OCI-LY7 (cell line): ENCODE measurements at regions not wholly inside any gene's neighbourhood (a gene's known extent, or its start where the extent isn't known, plus 50 kb on each side); places are given as distances from the start of the nearest gene placed in this dataset.

Source experiments
- BruUV-seq: library from RNA; stranded (reverse); fragments of 400-500 nt; replicated peaks from 2 replicates; lab custom pipeline; 2021; lab: Mats Ljungman, UMichigan
- CTCF ChIA-PET: fragments of 300-600 bp; sonication (Branson Sonifier 250); formaldehyde crosslinking; loops from one replicate; lab custom pipeline; 2022; ENCODE audit warnings: antibody characterized with exemption; ENCODE audit not compliant: unreplicated experiment; lab: Charles Lee
- POLR2A ChIA-PET: fragments of 300-600 bp; sonication (Branson Sonifier 250); formaldehyde crosslinking; loops from one replicate; lab custom pipeline; 2022; ENCODE audit warnings: antibody characterized with exemption; lab: Charles Lee
- DNase-seq: peaks from one replicate; pipeline ENCODE4 v3.0.0-alpha.2; 2015; ENCODE audit warnings: low spot score
- H2AFZ ChIP-seq: fragments of 200-600 bp; sonication (generic), shearing (Covaris generic); 2 replicates; pipeline ENCODE4 v1.6.1; 2014; ENCODE audit warnings: mild to moderate bottlenecking, antibody characterized with exemption, low read length, moderate library complexity
- H3K27ac ChIP-seq: fragments of 200-600 bp; sonication (generic); 2 replicates; pipeline ENCODE4 v1.5.1; 2014; ENCODE audit warnings: mixed run types, low read depth, mild to moderate bottlenecking, moderate library complexity, low read length, inconsistent platforms; ENCODE audit not compliant: poor library complexity, severe bottlenecking
- H3K36me3 ChIP-seq: fragments of 200-600 bp; sonication (generic); 2 replicates; pipeline ENCODE4 v1.6.1; 2014; ENCODE audit warnings: mild to moderate bottlenecking, antibody characterized with exemption, low read length, moderate library complexity, mixed read lengths; ENCODE audit not compliant: insufficient read depth
- H3K4me1 ChIP-seq: fragments of 200-600 bp; sonication (generic); 2 replicates; pipeline ENCODE4 v1.5.1; 2014; ENCODE audit warnings: mild to moderate bottlenecking, low read length; ENCODE audit not compliant: insufficient read depth, poor library complexity, severe bottlenecking
- H3K4me2 ChIP-seq: fragments of 200-600 bp; sonication (generic); 2 replicates; pipeline ENCODE4 v1.6.1; 2014; ENCODE audit warnings: mild to moderate bottlenecking, low read length
- H3K4me3 ChIP-seq: fragments of 200-600 bp; sonication (generic); 2 replicates; pipeline ENCODE4 v1.5.1; 2014; ENCODE audit warnings: mild to moderate bottlenecking, low read depth, low read length; ENCODE audit not compliant: poor library complexity, severe bottlenecking
- H3K79me2 ChIP-seq: fragments of 200-600 bp; sonication (generic); 2 replicates; pipeline ENCODE4 v1.6.1; 2016; ENCODE audit warnings: low read depth, mild to moderate bottlenecking, low read length, moderate library complexity, mixed read lengths; ENCODE audit not compliant: insufficient read depth
- H3K9me2 ChIP-seq: fragments of 200-600 bp; sonication (generic); 2 replicates; pipeline ENCODE4 v1.6.1; 2016; ENCODE audit warnings: mild to moderate bottlenecking, low read length, mixed read lengths; ENCODE audit not compliant: insufficient read depth
- H3K9me3 ChIP-seq: fragments of 200-600 bp; sonication (generic); 2 replicates; pipeline ENCODE4 v1.6.1; 2014; ENCODE audit warnings: mild to moderate bottlenecking, mixed run types, low read length, mixed read lengths
- H4K20me1 ChIP-seq: fragments of 200-600 bp; sonication (generic); 2 replicates; pipeline ENCODE4 v1.6.1; 2014; ENCODE audit warnings: mild to moderate bottlenecking, antibody characterized with exemption, low read length, moderate library complexity, mixed read lengths; ENCODE audit not compliant: insufficient read depth
- CTCF ChIP-seq: fragments of 200-600 bp; sonication (generic); conservative IDR thresholded peaks from 2 replicates; pipeline ENCODE4 v1.5.1; 2014; ENCODE audit warnings: mild to moderate bottlenecking, antibody characterized with exemption, low read length, moderate library complexity, mixed read lengths
- EZH2phosphoT487 ChIP-seq: fragments of 200-600 bp; sonication (generic); IDR thresholded peaks from 2 replicates; pipeline ENCODE4 v1.6.1; 2018; ENCODE audit warnings: low read depth, borderline replicate concordance, mild to moderate bottlenecking, mixed run types, antibody characterized with exemption, low read length, moderate library complexity, mixed read lengths
- intact Hi-C: fragments of 100-400 bp; cut with micrococcal nuclease; formaldehyde crosslinking; loops from one replicate; pipeline ENCODE4 v1.10.0; 2022; ENCODE audit not compliant: unreplicated experiment

- Histone ChIP-seq H3K36me3 (no peaks in the 10 kb centered on the region), H3K4me1 (no peaks in the 10 kb centered on the region), H3K9me2 (no peaks in the 10 kb centered on the region), H3K4me2 (no peak overlapping the region), H3K9me3 (no peaks in the 10 kb centered on the region), H2AFZ (no peak overlapping the region), H4K20me1 (no peaks in the 10 kb centered on the region), H3K79me2 (no peaks in the 10 kb centered on the region), H3K4me3 (no peak overlapping the region), H3K27ac (no peak overlapping the region)
- CTCF ChIA-PET: no interaction called here
- no TSS peak for BruUV-seq
- intact Hi-C loops: no loop called here
- no peak for TF ChIP-seq CTCF
- TF ChIP-seq EZH2phosphoT487: no peak
- POLR2A ChIA-PET: interaction anchor here (1.4 kb wide), 1 partner anchor 9 kb away, joined by 3 read pairs; no protein-coding TSS in a partner anchor
- DNase-seq: no peak
Measured at GRCh38 chr2:82781176-82781915, 1677.7 kb downstream of the SUCLG1 start.

- Histone ChIP-seq H3K4me3 (no peak overlapping the region), H2AFZ (no peak overlapping the region), H3K27ac (no peak overlapping the region), H4K20me1 (no peaks in the 10 kb centered on the region), H3K36me3 (no peaks in the 10 kb centered on the region), H3K9me2 (no peaks in the 10 kb centered on the region), H3K79me2 (no peaks in the 10 kb centered on the region), H3K4me1 (no peaks in the 10 kb centered on the region), H3K9me3 (no peaks in the 10 kb centered on the region), H3K4me2 (no peak overlapping the region)
- TF ChIP-seq CTCF: no peak
- no peak for TF ChIP-seq EZH2phosphoT487
- intact Hi-C loops: no loop called here
- BruUV-seq: no TSS peak
- ChIA-PET POLR2A (no interaction called here), CTCF (no interaction called here)
- DNase-seq: no peak
Measured at GRCh38 chr2:82780050-82780449, 1679.0 kb downstream of the SUCLG1 start.

- H3K36me3 ChIP-seq: no peaks in the 10 kb centered on the region
- H3K4me2 ChIP-seq: no peak overlapping the region
- H2AFZ ChIP-seq: no peak overlapping the region
- POLR2A ChIA-PET: no interaction called here
- no peak for TF ChIP-seq CTCF
- TF ChIP-seq EZH2phosphoT487: no peak
- H3K4me3 ChIP-seq: no peak overlapping the region
- no peaks in the 10 kb centered on the region for H3K79me2 ChIP-seq
- CTCF ChIA-PET: no interaction called here
- no peaks in the 10 kb centered on the region for H3K4me1 ChIP-seq
- BruUV-seq: no TSS peak
- intact Hi-C loops: no loop called here
- no peak overlapping the region for H3K27ac ChIP-seq
- H3K9me2 ChIP-seq: no peaks in the 10 kb centered on the region
- DNase-seq: no peak
- H3K9me3 ChIP-seq: no peaks in the 10 kb centered on the region
- no peaks in the 10 kb centered on the region for H4K20me1 ChIP-seq
Measured at GRCh38 chr2:82752396-82752795, 1706.7 kb downstream of the SUCLG1 start.
